Ovary (tissue), 7 donors: ENCODE measurements at regions not wholly inside any gene's neighbourhood (a gene's known extent, or its start where the extent isn't known, plus 50 kb on each side); places are given as distances from the start of the nearest gene placed in this dataset.

Experiments
- DNase-seq, 5 donors: peaks; one replicate each; pipeline ENCODE4 v3.0.0-alpha.2; 2019 to 2020
- H3K27ac ChIP-seq, 2 donors: fragments of 200-600 bp; one replicate each; pipeline versions ENCODE4 v1.5.1 to v1.8.0; 2019 to 2022
- H3K27me3 ChIP-seq: fragments of 200-600 bp; one replicate; pipeline ENCODE4 v1.8.0; 2022
- H3K36me3 ChIP-seq: fragments of 200-600 bp; sonication (generic); one replicate; pipeline ENCODE4 v1.5.1; 2019
- H3K4me1 ChIP-seq: one replicate; pipeline ENCODE4 v1.8.1; 2013; ENCODE audit warnings: mild to moderate bottlenecking, moderate library complexity; ENCODE audit not compliant: insufficient read depth
- H3K4me3 ChIP-seq: fragments of 200-600 bp; sonication (generic); one replicate; pipeline ENCODE4 v1.5.1; 2017
- H3K9me3 ChIP-seq, 2 donors: fragments of 200-600 bp in 1 of 2; sonication (generic) in 1 of 2; one replicate each; pipeline versions ENCODE4 v1.5.1 to v1.8.1; 2013 to 2019; ENCODE audit warnings: mild to moderate bottlenecking in 1 of 2, moderate library complexity in 1 of 2
- EP300 ChIP-seq: sonication (generic); formaldehyde crosslinking; IDR thresholded peaks from one replicate; pipeline ENCODE4 v1.6.1; 2017; ENCODE audit warnings: antibody characterized with exemption
- POLR2A ChIP-seq: fragments of 450-650 bp; IDR thresholded peaks from one replicate; pipeline ENCODE4 v1.6.1; 2017; ENCODE audit warnings: antibody characterized with exemption, mild to moderate bottlenecking, moderate library complexity
- WGBS, 3 donors: extraction: QIAGEN DNeasy Blood & Tissue Kit in 1 of 3; methylation state at CpG; one replicate each; pipeline versions ENCODE4 v1.1.5 to v1.1.7; 2013 to 2017; 5-methylcytosine and 5-hydroxymethylcytosine counted together
- intact Hi-C, 4 donors: fragments of 100-400 bp; cut with DNase I; formaldehyde crosslinking; loops; one replicate each; pipeline versions ENCODE4 v1.11.0 to v1.15.1; 2022 to 2023
- TF ChIP-seq, protein P1 (sequence below), 3 donors: fragments of 450-650 bp in 2 of 3; fragments of 200-600 bp in 1 of 3; IDR thresholded peaks; one replicate each; pipeline versions ENCODE4 v1.5.1 to v1.8.0; 2016 to 2022; ENCODE audit warnings: antibody characterized with exemption in 3 of 3, mild to moderate bottlenecking in 1 of 3
- donor health status: DM: no; HTN: no; CAD: no; lungs with moderate emphysema.
- donor health status: DM: no; HTN: no; CAD: no.
- donor health status: Bipolar disorder and iron deficiency.
- donor health status: DM: no; HTN: no; CAD: no.
- donor health status: DM: yes; HTN: yes; CAD: no.

DNA sequence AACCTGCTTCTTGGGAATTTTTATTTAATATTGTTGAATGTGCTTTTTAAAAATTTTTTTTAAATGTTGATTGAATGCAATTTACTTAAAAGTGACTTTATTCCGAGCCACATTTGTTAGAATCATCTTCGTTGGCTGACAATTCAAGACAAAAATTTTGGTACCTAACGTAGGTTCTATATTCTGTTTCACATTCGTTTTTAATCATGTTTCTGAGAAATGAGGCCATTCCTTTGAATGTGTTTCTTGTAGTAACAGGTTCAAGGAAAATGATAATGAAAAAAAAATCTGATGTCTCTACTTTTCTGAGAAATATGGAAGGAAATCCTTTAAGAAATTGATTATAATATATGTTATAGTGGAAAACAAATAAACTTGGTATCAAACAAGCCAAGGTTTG is 92.3 kb upstream of the DCLK2 start:
- intact Hi-C loops = loop anchor here in 1 of 4 donors (10.0 kb wide), 1 partner anchor 879 kb away; no protein-coding TSS in a partner anchor
- no peak for DNase-seq
- TF ChIP-seq, protein P1, sequence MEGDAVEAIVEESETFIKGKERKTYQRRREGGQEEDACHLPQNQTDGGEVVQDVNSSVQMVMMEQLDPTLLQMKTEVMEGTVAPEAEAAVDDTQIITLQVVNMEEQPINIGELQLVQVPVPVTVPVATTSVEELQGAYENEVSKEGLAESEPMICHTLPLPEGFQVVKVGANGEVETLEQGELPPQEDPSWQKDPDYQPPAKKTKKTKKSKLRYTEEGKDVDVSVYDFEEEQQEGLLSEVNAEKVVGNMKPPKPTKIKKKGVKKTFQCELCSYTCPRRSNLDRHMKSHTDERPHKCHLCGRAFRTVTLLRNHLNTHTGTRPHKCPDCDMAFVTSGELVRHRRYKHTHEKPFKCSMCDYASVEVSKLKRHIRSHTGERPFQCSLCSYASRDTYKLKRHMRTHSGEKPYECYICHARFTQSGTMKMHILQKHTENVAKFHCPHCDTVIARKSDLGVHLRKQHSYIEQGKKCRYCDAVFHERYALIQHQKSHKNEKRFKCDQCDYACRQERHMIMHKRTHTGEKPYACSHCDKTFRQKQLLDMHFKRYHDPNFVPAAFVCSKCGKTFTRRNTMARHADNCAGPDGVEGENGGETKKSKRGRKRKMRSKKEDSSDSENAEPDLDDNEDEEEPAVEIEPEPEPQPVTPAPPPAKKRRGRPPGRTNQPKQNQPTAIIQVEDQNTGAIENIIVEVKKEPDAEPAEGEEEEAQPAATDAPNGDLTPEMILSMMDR (IDR thresholded peaks at IDR 0.05) = no peak
- TF ChIP-seq POLR2A = no peak
- no peak for TF ChIP-seq EP300

DNA sequence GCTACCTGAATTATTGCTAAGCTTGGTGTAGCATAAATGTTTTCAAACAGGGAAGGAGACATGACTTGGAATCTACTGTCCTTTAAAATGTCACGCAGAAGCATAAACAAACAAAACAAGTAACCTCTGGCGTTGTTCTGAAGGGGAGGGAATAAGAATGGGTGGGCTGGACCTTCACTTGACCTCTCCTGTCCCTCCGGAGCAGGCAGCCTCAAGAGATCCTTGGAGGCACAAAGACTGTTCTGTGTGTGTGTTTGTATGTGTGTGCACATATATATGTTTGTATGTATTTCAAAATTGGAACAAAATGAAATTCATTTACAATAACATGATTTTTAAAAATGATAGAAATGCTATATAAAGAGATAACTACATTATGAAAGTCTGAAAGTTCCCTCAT is 91.3 kb upstream of the DCLK2 start:
- intact Hi-C loops = loop anchor here in 1 of 4 donors (10.0 kb wide), 1 partner anchor 878 kb away; no protein-coding TSS in a partner anchor
- Histone ChIP-seq H3K27ac (no peak overlapping the region), H3K27me3 (no peaks in the 10 kb centered on the region), H3K4me1 (peaks cover 6% of the 10 kb centered on the region), H3K36me3 (no peaks in the 10 kb centered on the region), H3K9me3 (no peaks in the 10 kb centered on the region), H3K4me3 (no peak overlapping the region)
- 16 to 29% (median 27%) methylated on average over 3 of the region's 3 CpGs for WGBS, 3 donors
- TF ChIP-seq POLR2A = no peak
- no peak for TF ChIP-seq EP300
- TF ChIP-seq, protein P1 (IDR thresholded peaks at IDR 0.05) = no peak
- no peak for DNase-seq

More for the DNA sequence above, 92.3 kb upstream of the DCLK2 start:
- H3K36me3 ChIP-seq = no peaks in the 10 kb centered on the region
- H3K9me3 ChIP-seq = no peaks in the 10 kb centered on the region
- no peak overlapping the region for H3K4me3 ChIP-seq
- WGBS, 3 donors = 88 to 91% (median 90%) methylated on average over 4 of the region's 4 CpGs
- no peak overlapping the region for H3K27ac ChIP-seq
- no peaks in the 10 kb centered on the region for H3K27me3 ChIP-seq
- H3K4me1 ChIP-seq = peaks cover 6% of the 10 kb centered on the region

DNA sequence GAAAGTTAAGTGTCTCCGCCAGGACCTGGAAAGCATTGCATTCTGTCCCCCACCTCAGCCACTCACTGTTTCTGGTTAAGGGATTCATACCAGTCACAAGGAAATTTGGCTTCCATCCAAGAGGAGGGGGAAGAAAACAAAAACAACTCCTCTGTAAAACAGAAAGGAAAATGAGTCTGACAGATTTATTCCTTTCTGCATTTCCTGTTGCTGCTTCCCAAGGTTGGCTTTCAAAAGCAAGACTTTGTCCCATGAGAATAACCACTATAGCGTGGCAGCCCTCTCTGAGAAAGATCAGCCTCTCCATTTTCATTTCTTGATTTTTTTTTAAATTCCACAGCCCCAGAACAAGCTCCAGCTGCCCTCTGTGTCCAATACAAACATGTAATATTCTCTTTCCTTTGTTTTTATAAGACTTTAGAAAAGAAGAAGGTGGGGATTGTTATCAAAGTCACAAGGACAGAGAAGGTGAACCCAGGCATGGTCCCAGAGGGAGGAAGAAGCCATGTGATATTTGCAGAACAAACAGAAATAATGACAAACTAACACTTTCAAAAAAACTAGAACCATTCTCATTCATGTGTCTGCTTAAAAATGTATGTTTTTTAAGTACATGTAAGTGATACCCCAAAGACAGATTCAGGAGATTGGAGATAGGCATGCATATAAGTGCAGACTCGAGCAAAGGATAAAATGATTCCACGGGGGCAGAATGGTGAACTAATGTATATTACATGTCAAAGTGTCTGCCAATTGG is 90.7 kb upstream of the DCLK2 start:
- intact Hi-C loops = loop anchor here in 1 of 4 donors (10.0 kb wide), 1 partner anchor 877 kb away; no protein-coding TSS in a partner anchor
- no peak for DNase-seq
- peaks cover 6% of the 10 kb centered on the region for H3K4me1 ChIP-seq
- TF ChIP-seq POLR2A (no peak), EP300 (no peak)
- TF ChIP-seq, protein P1 (IDR thresholded peaks at IDR 0.05) = no peak
- H3K4me3 ChIP-seq = no peak overlapping the region
- H3K27me3 ChIP-seq = no peaks in the 10 kb centered on the region
- H3K36me3 ChIP-seq = no peaks in the 10 kb centered on the region
- no peak overlapping the region for H3K27ac ChIP-seq
- H3K9me3 ChIP-seq = no peaks in the 10 kb centered on the region
- 36 to 38% (median 36%) methylated on average over 4 of the region's 4 CpGs for WGBS, 3 donors

DNA sequence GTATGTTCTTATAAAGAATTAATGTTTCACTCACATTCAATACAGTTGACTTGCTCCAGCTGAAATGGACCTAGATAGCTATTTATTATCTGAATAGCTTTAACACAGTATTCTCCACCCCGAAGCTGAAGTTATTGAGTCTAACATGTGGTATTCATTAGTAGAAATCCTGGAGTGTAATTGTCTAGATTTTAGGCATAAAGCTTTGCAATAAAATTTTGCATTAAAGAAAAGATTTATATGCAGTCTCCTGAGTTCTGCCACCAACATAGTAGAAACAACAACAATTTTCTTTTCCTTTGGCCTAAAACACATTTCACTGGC is 90.2 kb upstream of the DCLK2 start:
- TF ChIP-seq, protein P1 (IDR thresholded peaks at IDR 0.05) = no peak
- TF ChIP-seq POLR2A (no peak), EP300 (no peak)
- WGBS, 3 donors = 19 to 29% (median 20%) methylated on average over 1 of the region's 1 CpG
- no peak overlapping the region for H3K27ac ChIP-seq

More for the DNA sequence above, 90.2 kb upstream of the DCLK2 start:
- H3K27me3 ChIP-seq = no peaks in the 10 kb centered on the region
- peaks cover 6% of the 10 kb centered on the region for H3K4me1 ChIP-seq
- H3K9me3 ChIP-seq = no peaks in the 10 kb centered on the region
- no peak for DNase-seq
- no peaks in the 10 kb centered on the region for H3K36me3 ChIP-seq
- intact Hi-C loops = loop anchor here in 1 of 4 donors (10.0 kb wide), 1 partner anchor 877 kb away; no protein-coding TSS in a partner anchor
- no peak overlapping the region for H3K4me3 ChIP-seq
